GM23338 (cell line): ENCODE measurements at regions not wholly inside any gene's neighbourhood (a gene's known extent, or its start where the extent isn't known, plus 50 kb on each side); places are given as distances from the start of the nearest gene placed in this dataset.

Source experiments
- ATAC-seq: fragments of 200-7000 bp; cut with Tn5 transposase; 3 replicates; pipeline ENCODE4 v1.9.1; 2020
- DNase-seq: peaks from one replicate; pipeline ENCODE4 v3.0.0-alpha.2; 2015; ENCODE audit warnings: low spot score
- H2AFZ ChIP-seq: fragments of 200-600 bp; sonication (generic); 2 replicates; pipeline ENCODE4 v1.8.0; 2016; ENCODE audit warnings: antibody characterized with exemption, mild to moderate bottlenecking, moderate library complexity
- H3F3A ChIP-seq: fragments of 200-600 bp; sonication (generic); replicated peaks from 2 replicates; pipeline ENCODE4 v1.8.0; 2017; ENCODE audit warnings: antibody characterized with exemption, mixed run types, low read depth
- H3K27ac ChIP-seq: fragments of 200-600 bp; sonication (generic); 2 replicates; pipeline ENCODE4 v1.6.1; 2016; ENCODE audit warnings: low read depth
- H3K27me3 ChIP-seq: fragments of 200-600 bp; sonication (generic); 2 replicates; pipeline ENCODE4 v1.8.0; 2016; ENCODE audit warnings: mild to moderate bottlenecking, mixed run types, moderate library complexity; ENCODE audit not compliant: insufficient read depth
- H3K36me3 ChIP-seq: fragments of 200-600 bp; sonication (generic); 2 replicates; pipeline ENCODE4 v1.8.0; 2016; ENCODE audit warnings: mild to moderate bottlenecking; ENCODE audit not compliant: insufficient read depth
- H3K4me1 ChIP-seq: fragments of 200-600 bp; sonication (generic); 2 replicates; pipeline ENCODE4 v1.8.0; 2016; ENCODE audit warnings: mild to moderate bottlenecking, moderate library complexity; ENCODE audit not compliant: insufficient read depth
- H3K4me2 ChIP-seq: fragments of 200-600 bp; sonication (generic); 2 replicates; pipeline ENCODE4 v1.7.1; 2017; ENCODE audit warnings: mixed run types
- H3K4me3 ChIP-seq: fragments of 200-600 bp; sonication (generic); 2 replicates; pipeline ENCODE4 v1.6.1; 2016; ENCODE audit warnings: mixed run types
- H3K79me2 ChIP-seq: fragments of 200-600 bp; sonication (generic); replicated peaks from 2 replicates; pipeline ENCODE4 v1.8.0; 2017; ENCODE audit warnings: mild to moderate bottlenecking; ENCODE audit not compliant: insufficient read depth
- H3K9me2 ChIP-seq: fragments of 200-600 bp; sonication (generic); 2 replicates; pipeline ENCODE4 v1.8.0; 2017; ENCODE audit not compliant: insufficient read depth
- H4K20me1 ChIP-seq: fragments of 200-600 bp; sonication (generic); replicated peaks from 2 replicates; pipeline ENCODE4 v1.8.0; 2017; ENCODE audit warnings: mild to moderate bottlenecking; ENCODE audit not compliant: insufficient read depth
- H3K27ac Mint-ChIP-seq: 2 replicates; pipeline ENCODE4 v1.8.0; 2020; ENCODE audit warnings: inconsistent platforms, mild to moderate bottlenecking, moderate library complexity, mixed read lengths
- H3K27me3 Mint-ChIP-seq: 3 replicates; pipeline ENCODE4 v1.8.0; 2022; ENCODE audit warnings: low read depth, mild to moderate bottlenecking, moderate library complexity, mixed read lengths, inconsistent platforms; ENCODE audit not compliant: insufficient read depth, poor library complexity
- H3K36me3 Mint-ChIP-seq: 3 replicates; pipeline ENCODE4 v1.8.0; 2021; ENCODE audit warnings: low read depth, mild to moderate bottlenecking, inconsistent platforms, moderate library complexity, mixed read lengths
- H3K4me1 Mint-ChIP-seq: 3 replicates; pipeline ENCODE4 v1.8.0; 2020; ENCODE audit warnings: mild to moderate bottlenecking, inconsistent platforms, mixed read lengths
- H3K4me3 Mint-ChIP-seq: 3 replicates; pipeline ENCODE4 v1.8.0; 2021; ENCODE audit warnings: moderate library complexity, mild to moderate bottlenecking, inconsistent platforms, mixed read lengths
- H3K9me3 Mint-ChIP-seq: 3 replicates; pipeline ENCODE4 v1.8.0; 2020; ENCODE audit warnings: moderate library complexity, mild to moderate bottlenecking, inconsistent platforms, mixed read lengths
- CREB1 ChIP-seq: fragments of 250-450 bp; sonication (Bioruptor Pico); IDR thresholded peaks from 2 replicates; pipeline ENCODE4 v1.5.0; 2020; ENCODE audit warnings: low read depth, mild to moderate bottlenecking, moderate library complexity
- CTCF ChIP-seq, 2 experiments: fragments of 200-600 bp in 1 of 2; sonication (generic) in 1 of 2; conservative IDR thresholded peaks; 2 replicates each; pipeline versions ENCODE4 v1.5.1 to v1.6.1; 2016 to 2017; ENCODE audit warnings: antibody characterized with exemption in 2 of 2, low read depth in 2 of 2, mild to moderate bottlenecking in 2 of 2, moderate library complexity in 1 of 2
- ETS1 ChIP-seq: IDR thresholded peaks from 2 replicates; pipeline ENCODE4 v1.6.1; 2016; ENCODE audit warnings: antibody characterized with exemption
- EZH2 ChIP-seq: fragments of 200-600 bp; sonication (generic); IDR thresholded peaks from one replicate; pipeline ENCODE4 v1.8.0; 2017; ENCODE audit warnings: antibody characterized with exemption, mild to moderate bottlenecking, low read depth; ENCODE audit not compliant: unreplicated experiment
- EZH2phosphoT487 ChIP-seq: fragments of 200-600 bp; sonication (generic); IDR thresholded peaks from one replicate; pipeline ENCODE4 v1.8.1; 2018; ENCODE audit warnings: antibody characterized with exemption; ENCODE audit not compliant: unreplicated experiment
- STAT1 ChIP-seq: IDR thresholded peaks from one replicate; pipeline ENCODE4 v1.6.1; 2016; ENCODE audit warnings: antibody characterized with exemption; ENCODE audit not compliant: unreplicated experiment
- ZNF114 ChIP-seq: fragments of 250-450 bp; sonication (Bioruptor Pico); IDR thresholded peaks from 2 replicates; pipeline ENCODE4 v1.5.0; 2020; ENCODE audit warnings: mild to moderate bottlenecking, moderate library complexity
- ZNF331 ChIP-seq: fragments of 250-450 bp; sonication (Bioruptor Pico); IDR thresholded peaks from 2 replicates; pipeline ENCODE4 v1.5.0; 2020; ENCODE audit warnings: low read depth, mild to moderate bottlenecking, moderate library complexity
- ZNF462 ChIP-seq: fragments of 250-450 bp; sonication (Bioruptor Pico); IDR thresholded peaks from 2 replicates; pipeline ENCODE4 v1.5.0; 2020; ENCODE audit warnings: mild to moderate bottlenecking, moderate library complexity

DNA sequence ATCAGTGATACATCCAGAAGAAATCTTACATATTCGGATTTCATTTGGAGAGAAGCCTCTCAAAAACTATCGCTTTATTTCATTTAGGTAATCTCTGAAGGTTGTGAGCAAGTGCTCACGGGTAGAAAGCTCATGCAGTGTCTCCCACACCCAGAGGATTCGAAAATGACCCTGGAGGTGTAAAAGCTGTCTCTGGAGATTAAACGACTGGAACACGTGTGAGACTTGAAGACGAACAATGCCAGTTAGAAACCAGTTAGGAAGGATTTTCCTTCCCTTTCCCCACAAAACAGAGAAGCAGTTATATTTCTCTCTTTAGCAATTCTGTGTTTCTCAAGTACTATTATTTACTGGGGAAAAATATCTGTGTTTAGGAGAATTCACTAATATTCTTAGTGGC is 92.5 kb upstream of the CD55 start:
- Histone ChIP-seq H3K79me2 (no peaks in the 10 kb centered on the region), H3K4me2 (no peak overlapping the region), H3F3A (no peaks in the 10 kb centered on the region), H3K36me3 (no peaks in the 10 kb centered on the region), H3K27me3 (no peaks in the 10 kb centered on the region), H4K20me1 (no peaks in the 10 kb centered on the region), H3K27ac (no peak overlapping the region), H3K9me2 (no peaks in the 10 kb centered on the region), H3K4me3 (no peak overlapping the region), H3K4me1 (no peaks in the 10 kb centered on the region; the same call in 1 of the 2 replicates), H2AFZ (peak overlapping the region; percentile 45; the same call in 1 of the 2 replicates)
- TF ChIP-seq STAT1, result no peak
- no peak for TF ChIP-seq ZNF462 (CRISPR knock-in tag)
- TF ChIP-seq CTCF (conservative IDR thresholded peaks at IDR 0.05; ENCODE audit: low read depth in 2 of 2), result no peak
- no peak for TF ChIP-seq EZH2
- TF ChIP-seq ETS1, result no peak
- no peak for TF ChIP-seq ZNF331 (CRISPR knock-in tag)
- TF ChIP-seq CREB1 (CRISPR knock-in tag), result no peak
- TF ChIP-seq EZH2phosphoT487, result no peak
- TF ChIP-seq ZNF114 (CRISPR knock-in tag), result no peak
- Mint-ChIP-seq H3K36me3 (no peaks in the 10 kb centered on the region), H3K9me3 (no peaks in the 10 kb centered on the region), H3K27ac (no peak overlapping the region), H3K4me1 (no peaks in the 10 kb centered on the region), H3K4me3 (no peak overlapping the region), H3K27me3 (no peaks in the 10 kb centered on the region)
- ATAC-seq, result no peak
- DNase-seq, result no peak
